ENCODE measurements at regions not wholly inside any gene's neighbourhood (a gene's known extent, or its start where the extent isn't known, plus 50 kb on each side); places are given as distances from the start of the nearest gene placed in this dataset.
"Not testable (repeated sequence)": the region's sequence is repeated elsewhere in the genome, so short reads cannot be mapped to it uniquely, and the experiment has no call there.

GRCh38 chr14:86084097-86084496 lies 554.2 kb downstream of the FLRT2 start:
- no peak for DNase-seq (ENCODE audit: low read depth in 3 of 3)

GRCh38 chr14:86083616-86084015 lies 553.7 kb downstream of the FLRT2 start:
- DNase-seq (ENCODE audit: low read depth in 3 of 3) = no peak

GRCh38 chr14:86072116-86072894 lies 542.4 kb downstream of the FLRT2 start:
- no peak for DNase-seq (ENCODE audit: low read depth in 3 of 3)

GRCh38 chr14:86066651-86067050 lies 536.7 kb downstream of the FLRT2 start:
- DNase-seq (ENCODE audit: low read depth in 3 of 3) = no peak

- DNase-seq (ENCODE audit: low read depth in 3 of 3) = no peak
Observed at GRCh38 chr14:86065407-86065806, 535.5 kb downstream of the FLRT2 start.

- not testable (repeated sequence) for DNase-seq (ENCODE audit: low read depth in 3 of 3)
Observed at GRCh38 chr14:86064595-86064994, 534.7 kb downstream of the FLRT2 start.

GRCh38 chr14:86057018-86057667 lies 527.2 kb downstream of the FLRT2 start:
- no peak for DNase-seq (ENCODE audit: low read depth in 3 of 3)

GRCh38 chr14:86055512-86056075 lies 525.6 kb downstream of the FLRT2 start:
- DNase-seq (ENCODE audit: low read depth in 3 of 3) = no peak

GRCh38 chr14:86052868-86053267 lies 522.9 kb downstream of the FLRT2 start:
- DNase-seq (ENCODE audit: low read depth in 3 of 3) = no peak

GRCh38 chr14:86050757-86051156 lies 520.8 kb downstream of the FLRT2 start:
- DNase-seq (ENCODE audit: low read depth in 3 of 3) = no peak

GRCh38 chr14:86050072-86050683 lies 520.2 kb downstream of the FLRT2 start:
- no peak for DNase-seq (ENCODE audit: low read depth in 3 of 3)

- no peak for DNase-seq (ENCODE audit: low read depth in 3 of 3)
Observed at GRCh38 chr14:86039176-86039575, 509.2 kb downstream of the FLRT2 start.

- peak in 1 of 3 experiments; percentile 2 for DNase-seq (ENCODE audit: low read depth in 3 of 3)
Observed at GRCh38 chr14:86038387-86039042, 508.6 kb downstream of the FLRT2 start.

- DNase-seq (ENCODE audit: low read depth in 3 of 3) = no peak
Observed at GRCh38 chr14:86035882-86036281, 505.9 kb downstream of the FLRT2 start.

- DNase-seq (ENCODE audit: low read depth in 3 of 3) = no peak
Observed at GRCh38 chr14:86027990-86028389, 498.0 kb downstream of the FLRT2 start.

GRCh38 chr14:86027144-86027543 lies 497.2 kb downstream of the FLRT2 start:
- no peak for DNase-seq (ENCODE audit: low read depth in 3 of 3)

- no peak for DNase-seq (ENCODE audit: low read depth in 3 of 3)
Observed at GRCh38 chr14:86022031-86022629, 492.2 kb downstream of the FLRT2 start.

GRCh38 chr14:86020841-86021240 lies 490.9 kb downstream of the FLRT2 start:
- no peak for DNase-seq (ENCODE audit: low read depth in 3 of 3)

GRCh38 chr14:86015941-86016340 lies 486.0 kb downstream of the FLRT2 start:
- no peak for DNase-seq (ENCODE audit: low read depth in 3 of 3)

GRCh38 chr14:86015511-86015910 lies 485.6 kb downstream of the FLRT2 start:
- DNase-seq (ENCODE audit: low read depth in 3 of 3) = no peak

- DNase-seq (ENCODE audit: low read depth in 3 of 3) = no peak
Observed at GRCh38 chr14:86013641-86014040, 483.7 kb downstream of the FLRT2 start.

- DNase-seq (ENCODE audit: low read depth in 3 of 3) = no peak
Observed at GRCh38 chr14:86012461-86012860, 482.5 kb downstream of the FLRT2 start.
